ENCODE measurements at regions not wholly inside any gene's neighbourhood (a gene's known extent, or its start where the extent isn't known, plus 50 kb on each side); places are given as distances from the start of the nearest gene placed in this dataset.

- no peak for TF ChIP-seq CTCF (IDR thresholded peaks at IDR 0.05)
- TF ChIP-seq ZFX (IDR thresholded peaks at IDR 0.05; ENCODE audit: borderline replicate concordance): no peak
Observed at GRCh38 chr5:57642066-57642465, 159.5 kb upstream of the ACTBL2 start.

Data from 22Rv1 (cell line).